HG02981 (cell line): ENCODE measurements at regions not wholly inside any gene's neighbourhood (a gene's known extent, or its start where the extent isn't known, plus 50 kb on each side); places are given as distances from the start of the nearest gene placed in this dataset.

Experiments used
- ATAC-seq: cut with Tn5 transposase; IDR thresholded peaks from one replicate; pipeline ENCODE4 v1.9.1; 2021; ENCODE audit warnings: mild to moderate bottlenecking, moderate library complexity; ENCODE audit not compliant: unreplicated experiment

DNA sequence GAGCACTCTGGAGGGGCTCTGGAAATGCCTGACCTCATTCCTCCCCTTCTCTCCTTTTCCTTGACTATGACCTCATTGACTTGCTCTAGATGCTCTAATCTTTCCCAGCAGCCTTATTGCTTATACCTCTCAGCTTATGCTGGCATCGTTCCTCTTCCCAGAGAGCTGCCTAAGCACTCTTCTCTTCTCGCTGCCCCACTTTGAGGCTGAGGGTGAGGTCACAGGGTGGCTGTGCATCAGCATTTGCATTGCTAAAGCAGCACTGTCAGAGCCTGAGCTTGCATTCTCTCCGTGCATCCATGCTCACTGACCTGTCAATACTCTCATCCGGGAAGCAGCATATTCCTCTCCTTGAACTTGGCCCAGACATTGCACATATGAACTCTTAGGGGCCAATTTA, 96.4 kb upstream of the NTRK2 start:
- no peak for ATAC-seq

DNA sequence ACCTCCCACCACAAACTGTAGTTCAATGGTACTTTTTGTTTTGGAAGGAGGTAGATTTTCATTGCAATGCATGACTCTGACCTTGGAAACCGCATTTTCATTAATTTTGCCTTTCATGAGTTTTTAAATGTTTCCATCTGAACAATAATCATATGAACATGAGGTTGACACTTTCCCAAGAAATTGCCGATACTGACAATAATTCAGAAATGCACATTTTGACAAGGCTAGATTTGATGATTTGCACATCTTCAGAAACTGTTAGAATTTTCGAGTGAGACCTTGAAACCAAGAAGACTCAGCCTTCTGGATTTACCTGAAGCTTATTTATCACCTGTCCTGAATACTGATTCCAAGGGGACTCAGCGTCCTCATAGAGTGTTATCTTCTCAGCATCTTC, 93.8 kb upstream of the NTRK2 start:
- ATAC-seq: no peak

DNA sequence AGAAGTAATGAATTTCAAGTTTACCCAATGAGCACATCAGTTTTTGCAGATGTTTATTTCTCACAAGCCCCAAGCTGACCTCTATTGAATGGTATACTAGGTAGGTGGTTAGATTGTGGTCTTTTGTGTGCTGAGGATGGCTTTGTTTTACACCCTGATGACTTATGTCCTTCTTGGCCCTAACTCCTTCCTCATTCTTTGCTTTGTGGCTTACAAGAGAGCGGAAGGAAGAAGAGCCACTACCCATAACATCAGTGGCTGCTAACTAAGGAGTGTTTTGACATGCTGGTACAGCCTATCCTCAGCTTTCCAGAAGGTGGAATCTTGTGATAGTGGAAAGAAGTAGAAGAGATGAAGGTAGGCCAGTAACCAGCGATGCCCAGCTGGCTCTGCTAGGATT, 85.7 kb upstream of the NTRK2 start:
- no peak for ATAC-seq

DNA sequence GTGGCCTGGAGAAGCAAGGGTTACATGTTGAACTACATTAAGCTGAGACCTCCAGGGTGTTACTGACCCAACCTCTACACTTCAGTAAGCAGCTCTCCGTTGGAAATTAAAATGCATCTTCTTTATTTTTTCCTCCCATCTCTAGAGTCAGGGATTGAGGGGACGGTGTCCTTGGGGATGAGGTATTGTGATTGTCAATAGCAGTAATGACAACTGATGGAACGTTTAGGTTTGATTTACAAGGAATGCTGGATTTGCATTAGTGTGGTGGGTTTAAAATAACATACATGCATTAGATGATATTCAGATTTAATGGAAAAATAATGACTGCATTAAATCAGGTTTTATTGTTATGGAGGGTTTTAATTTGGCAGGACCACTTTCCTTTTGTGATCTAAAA, 82.9 kb upstream of the NTRK2 start:
- ATAC-seq: no peak

DNA sequence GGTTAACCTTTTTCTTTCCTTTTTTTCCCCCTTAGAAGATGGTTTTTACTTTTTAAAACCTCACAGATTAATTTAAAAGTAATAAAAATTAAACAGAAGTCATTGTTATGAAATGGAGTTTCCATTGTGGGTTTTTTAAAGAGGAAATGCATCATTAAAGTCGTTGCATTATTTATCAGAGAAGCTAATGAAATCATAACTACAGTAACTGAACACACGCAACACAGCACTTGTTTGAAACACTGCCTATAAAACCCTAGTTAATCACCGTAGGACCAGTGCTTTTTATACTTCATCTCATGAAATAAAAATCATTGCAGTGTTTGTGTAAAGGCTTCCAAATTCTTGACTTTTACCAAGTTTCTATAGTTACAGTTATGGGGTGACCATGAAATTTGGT, 82.4 kb upstream of the NTRK2 start:
- ATAC-seq: no peak

DNA sequence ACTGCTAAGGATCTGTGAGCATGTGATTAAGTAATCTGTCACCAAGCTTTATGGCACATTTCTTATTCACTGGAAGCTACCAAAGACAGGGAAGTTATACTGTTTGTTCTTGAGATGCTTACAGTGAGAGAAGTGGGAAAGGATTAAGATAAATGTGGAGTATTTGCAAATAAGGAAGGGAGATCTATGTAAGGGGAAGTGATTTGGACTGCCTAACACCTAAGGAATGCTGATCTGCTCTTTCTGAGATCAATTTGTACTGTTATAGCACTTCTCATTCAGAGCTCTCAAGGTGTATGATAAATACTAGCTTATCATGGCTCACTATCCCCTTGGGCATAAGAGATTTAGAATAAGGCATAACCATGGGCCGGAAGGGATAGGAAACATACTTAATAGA, 80.0 kb upstream of the NTRK2 start:
- no peak for ATAC-seq

DNA sequence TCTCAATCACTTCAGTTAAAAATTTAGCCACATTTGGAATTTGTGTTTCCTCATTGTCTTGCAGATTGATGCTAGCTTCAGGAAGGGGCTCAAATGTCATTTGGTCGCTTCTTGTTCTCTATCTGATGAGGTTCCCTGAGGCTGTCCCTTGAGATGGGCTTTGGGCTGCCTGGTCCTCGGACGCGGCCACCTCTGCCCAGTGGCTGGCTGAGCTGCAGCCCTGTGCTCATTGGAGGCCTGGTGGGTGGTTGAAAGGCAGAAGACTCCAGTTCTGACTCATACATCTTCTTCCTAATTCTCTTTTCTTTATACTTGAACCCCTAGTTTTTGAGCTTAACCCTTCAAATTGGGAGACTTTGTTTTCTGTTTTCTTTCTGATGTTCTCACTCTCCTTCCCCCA, 78.8 kb upstream of the NTRK2 start:
- no peak for ATAC-seq

DNA sequence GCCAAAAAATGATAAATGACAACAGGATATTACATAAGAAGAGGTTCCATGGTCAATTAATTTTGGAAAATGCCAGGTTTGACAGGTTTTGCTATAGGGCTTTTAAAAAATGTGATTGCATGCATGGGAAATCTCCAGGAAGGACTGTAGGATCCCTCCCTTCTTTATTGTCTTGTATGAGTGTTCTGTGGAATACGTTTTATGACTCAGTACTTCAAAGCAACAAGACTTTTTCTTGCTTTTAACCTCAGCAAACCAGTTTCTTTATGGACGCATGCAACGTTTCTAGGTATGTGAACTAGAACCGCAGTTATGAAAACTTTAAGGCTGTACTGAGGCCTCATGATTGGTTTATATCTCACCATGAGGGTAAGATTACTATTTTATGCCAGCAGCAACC, 76.6 kb upstream of the NTRK2 start:
- no peak for ATAC-seq

DNA sequence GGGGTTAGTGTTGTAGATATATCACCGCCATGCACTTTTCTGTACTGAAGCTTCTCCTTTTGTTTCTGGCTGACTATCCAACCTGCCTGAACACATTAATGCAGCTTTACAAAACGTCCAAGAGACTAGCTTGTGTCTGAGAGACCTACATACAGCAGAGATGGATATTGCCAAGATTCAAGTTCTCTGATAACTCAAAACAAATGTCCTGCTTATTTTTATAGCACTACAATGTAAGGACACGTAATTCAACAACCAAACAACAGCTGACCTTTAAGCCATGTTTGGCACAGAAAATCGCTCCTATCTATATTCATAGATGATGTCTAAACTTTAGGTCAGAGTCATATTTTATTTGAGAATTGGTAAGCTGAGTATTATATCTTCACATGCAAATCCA, 76.2 kb upstream of the NTRK2 start:
- ATAC-seq: no peak

DNA sequence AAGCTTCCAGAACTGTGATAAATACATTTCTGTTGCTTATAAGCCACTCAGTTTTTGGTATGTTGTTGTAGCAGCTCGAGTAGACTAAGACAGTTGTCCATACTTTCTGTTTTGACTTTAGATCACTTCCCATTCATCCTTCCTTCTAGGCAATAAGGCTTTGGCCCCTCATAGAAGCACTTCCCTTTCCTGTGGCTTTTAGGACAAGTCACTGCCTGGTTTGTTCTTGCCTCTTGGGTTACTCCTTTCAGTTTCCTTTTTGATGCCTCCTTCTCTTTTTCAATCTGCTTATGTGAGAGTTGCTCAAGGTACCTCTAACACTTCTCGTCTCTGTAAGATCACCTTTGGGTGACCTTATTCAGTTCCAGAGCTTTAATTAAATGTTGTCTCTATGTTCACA, 72.4 kb upstream of the NTRK2 start:
- peak; percentile 90 for ATAC-seq

DNA sequence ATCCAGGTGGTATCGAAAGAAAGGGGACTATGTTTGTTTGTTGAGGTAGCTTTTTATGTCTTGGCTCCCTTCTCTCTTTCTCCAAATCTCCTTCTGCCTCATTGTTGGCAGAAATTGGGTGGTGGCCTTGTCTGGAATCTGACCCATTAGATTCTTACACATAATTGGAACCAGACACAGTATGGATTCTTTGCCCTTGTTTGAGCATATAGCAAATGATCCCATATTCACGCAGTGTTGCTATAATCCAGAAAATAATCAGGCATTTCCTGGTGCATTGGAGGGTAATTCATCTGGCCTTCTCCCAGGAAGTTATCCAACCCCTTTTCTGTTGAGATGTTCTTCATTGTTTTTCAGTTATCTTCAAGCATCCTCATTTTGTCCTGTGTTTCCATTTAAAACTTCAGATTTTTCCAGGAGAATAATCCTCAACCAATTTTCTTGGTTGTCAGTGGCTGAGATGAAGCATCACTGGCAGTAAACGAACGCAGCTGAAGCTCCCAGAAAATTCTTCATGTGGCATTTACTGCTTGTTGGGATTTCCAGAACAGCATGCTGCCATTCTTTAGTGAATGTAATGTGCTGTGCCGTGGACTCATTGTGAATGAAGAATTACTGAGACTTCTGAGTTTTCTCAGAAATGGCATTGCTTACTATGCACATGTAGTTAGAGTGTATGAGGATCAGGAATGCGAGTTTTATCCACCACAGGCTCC, 70.5 kb upstream of the NTRK2 start:
- ATAC-seq: no peak

DNA sequence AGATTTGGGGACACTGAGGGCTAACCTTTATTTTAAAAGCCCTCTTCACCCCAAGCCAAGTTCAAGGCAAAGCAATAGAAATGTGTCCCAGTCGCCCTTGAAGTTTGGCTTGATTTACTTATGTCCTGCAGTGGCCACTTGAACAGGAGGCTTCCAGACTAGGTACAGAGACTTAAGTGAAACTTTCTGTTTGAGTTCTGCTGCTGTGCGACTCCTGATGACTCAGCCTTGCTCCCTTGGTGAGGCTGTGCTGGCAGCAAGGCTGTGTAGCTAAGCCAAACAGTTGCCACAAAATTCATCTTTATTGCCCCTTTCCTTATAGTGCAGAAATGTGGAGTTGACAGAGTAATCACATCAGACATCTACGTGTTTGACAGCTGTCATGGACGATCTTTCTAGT, 68.8 kb upstream of the NTRK2 start:
- no peak for ATAC-seq

DNA sequence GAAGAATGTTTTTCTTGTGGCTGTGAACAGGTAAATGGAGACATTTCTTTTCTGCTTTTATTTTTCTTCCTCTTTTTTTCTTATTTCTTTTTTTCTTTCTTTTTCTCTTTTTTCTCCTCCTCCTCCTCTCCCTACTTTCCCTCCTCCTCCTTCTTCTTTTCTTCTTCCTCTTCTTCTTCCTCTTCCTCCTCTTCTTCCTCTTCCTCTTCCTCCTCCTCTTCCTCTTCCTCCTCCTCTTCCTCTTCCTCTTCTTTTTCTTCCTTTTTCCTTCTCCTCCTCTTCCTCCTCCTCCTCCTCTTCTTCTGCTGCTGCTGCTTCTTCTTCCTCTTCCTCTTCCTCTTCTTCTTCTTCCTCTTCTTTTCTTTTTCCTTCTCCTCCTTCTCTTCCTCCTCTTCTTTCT, 65.3 kb upstream of the NTRK2 start:
- ATAC-seq: no peak

DNA sequence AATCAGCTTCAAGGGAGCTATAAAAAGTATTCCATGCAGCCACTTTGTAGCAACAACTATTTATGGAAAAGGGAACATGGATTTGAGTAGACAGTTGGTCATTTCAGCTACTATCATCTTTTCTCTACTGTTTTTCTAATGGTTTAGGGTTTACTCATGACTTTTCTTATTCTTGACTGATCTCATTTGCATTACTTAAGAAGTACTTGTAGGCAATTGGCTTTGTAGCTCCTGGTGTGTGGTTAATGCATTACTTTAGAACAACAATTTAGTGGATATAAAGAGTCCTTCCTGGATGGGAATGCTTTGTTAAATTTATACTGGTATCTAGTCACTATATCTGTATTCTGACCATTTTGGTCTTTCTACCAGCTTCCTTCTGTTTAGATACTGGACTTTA, 59.8 kb upstream of the NTRK2 start:
- ATAC-seq: no peak

DNA sequence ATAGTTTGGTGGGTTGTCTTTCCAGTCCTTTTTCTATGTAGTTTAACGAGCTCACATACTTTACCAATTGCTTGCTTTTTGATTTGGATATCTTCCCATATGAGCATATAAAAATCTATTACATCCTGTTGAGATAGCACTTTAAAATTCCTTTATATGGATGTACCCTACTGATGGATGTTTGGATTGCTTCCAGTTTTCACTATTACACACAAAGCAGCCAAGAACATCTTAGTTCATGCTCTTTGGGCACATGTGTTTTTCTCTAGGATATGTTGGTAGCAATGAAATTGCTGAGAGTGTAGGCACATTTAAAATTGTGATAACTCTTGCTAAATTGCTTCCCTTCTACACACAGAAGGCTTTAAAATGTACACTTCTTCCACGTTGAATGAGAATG, 56.1 kb upstream of the NTRK2 start:
- ATAC-seq: no peak

DNA sequence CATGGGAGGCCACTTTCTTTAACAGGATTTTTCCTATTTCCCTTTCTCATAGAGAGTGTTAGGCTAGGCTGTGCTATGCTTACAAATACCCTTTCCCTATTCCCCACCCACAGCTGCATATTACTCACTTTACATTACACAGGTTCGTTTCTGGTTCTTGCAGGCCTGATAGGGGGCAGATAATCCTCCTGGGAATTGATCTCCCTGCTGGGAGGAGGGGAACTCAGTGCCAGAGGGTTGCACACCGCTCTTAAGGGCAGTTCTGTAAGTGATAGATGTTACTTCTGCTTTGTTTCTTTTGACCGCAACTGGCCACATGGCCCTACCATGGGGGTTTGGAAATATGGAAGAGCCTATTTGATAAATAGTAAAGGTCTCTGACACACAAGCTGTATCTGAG, 54.0 kb upstream of the NTRK2 start:
- ATAC-seq: no peak

DNA sequence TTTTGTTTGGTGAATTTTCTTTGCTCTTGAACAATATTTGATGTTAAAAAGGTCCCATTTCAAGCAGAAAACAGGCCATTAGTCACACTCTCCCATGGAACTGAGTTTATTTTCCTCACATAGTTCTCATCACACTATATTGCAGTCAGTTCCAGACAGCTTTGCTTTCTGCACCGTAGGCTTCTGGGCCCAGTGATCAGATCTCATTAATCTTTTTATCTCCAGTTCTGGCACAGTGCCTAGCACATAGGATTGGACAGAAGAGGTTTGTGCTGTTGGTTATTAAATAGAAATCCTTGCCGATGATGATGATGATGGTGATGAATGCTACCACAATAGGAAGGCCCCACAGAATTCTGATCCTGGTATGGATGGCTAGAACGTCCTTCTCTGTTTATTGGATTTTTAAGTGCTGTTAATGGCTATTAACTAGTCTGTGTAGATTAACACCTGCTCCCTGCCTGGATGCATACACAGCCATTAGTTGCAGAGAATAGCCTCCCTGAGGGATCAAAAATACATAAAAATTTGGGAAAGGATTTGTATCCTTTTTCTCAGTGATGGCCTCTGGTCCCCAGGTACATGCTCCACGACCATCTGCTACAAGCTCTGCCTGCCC, 52.0 kb upstream of the NTRK2 start:
- no peak for ATAC-seq
